ENCODE measurements at regions not wholly inside any gene's neighbourhood (a gene's known extent, or its start where the extent isn't known, plus 50 kb on each side); places are given as distances from the start of the nearest gene placed in this dataset.

DNA sequence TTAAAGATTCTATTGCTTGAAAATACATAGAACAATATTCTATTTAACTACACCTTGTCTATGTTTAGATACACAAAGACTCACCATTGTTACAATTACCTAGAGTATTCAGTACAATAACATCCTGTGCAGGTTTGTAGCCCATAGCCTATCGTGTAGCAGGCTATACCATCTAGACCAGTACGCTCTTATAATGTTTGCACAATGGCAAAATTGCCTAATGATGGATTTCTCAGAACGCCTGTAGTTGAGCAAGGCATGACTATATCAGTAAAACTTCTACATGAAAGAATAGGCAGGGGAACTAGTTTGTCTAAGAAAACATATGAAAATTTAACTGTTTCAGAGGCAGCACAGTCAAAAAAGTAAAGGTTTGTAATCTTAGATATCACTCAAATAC is 375.9 kb downstream of the DAD1 start:
- TF ChIP-seq POLR2AphosphoS5 (IDR thresholded peaks at IDR 0.05; ENCODE audit: low read depth, low read length) (no peak), SIN3A (IDR thresholded peaks at IDR 0.05; ENCODE audit: borderline replicate concordance, insufficient read depth, low read length) (no peak)

All from PFSK-1 (cell line).